ENCODE measurements at regions not wholly inside any gene's neighbourhood (a gene's known extent, or its start where the extent isn't known, plus 50 kb on each side); places are given as distances from the start of the nearest gene placed in this dataset.

- peak; percentile 1 for DNase-seq (ENCODE audit: low spot score)
These were observed 887.4 kb upstream of the EPHA6 start for GRCh38 chr3:95926904-95927501.

- no peak for DNase-seq (ENCODE audit: low spot score)
These were observed 880.2 kb upstream of the EPHA6 start for GRCh38 chr3:95934181-95934580.

- DNase-seq (ENCODE audit: low spot score), result no peak
These were observed 875.1 kb upstream of the EPHA6 start for GRCh38 chr3:95939235-95939809.

GRCh38 chr3:95965704-95966336, 848.6 kb upstream of the EPHA6 start:
- DNase-seq (ENCODE audit: low spot score), result no peak

- no peak for DNase-seq (ENCODE audit: low spot score)
These were observed 842.8 kb upstream of the EPHA6 start for GRCh38 chr3:95971573-95971972.

- DNase-seq (ENCODE audit: low spot score), result no peak
These were observed 820.1 kb upstream of the EPHA6 start for GRCh38 chr3:95994338-95994737.

- DNase-seq (ENCODE audit: low spot score), result no peak
These were observed 813.4 kb upstream of the EPHA6 start for GRCh38 chr3:96000966-96001365.

- no peak for DNase-seq (ENCODE audit: low spot score)
These were observed 806.7 kb upstream of the EPHA6 start for GRCh38 chr3:96007650-96008195.

GRCh38 chr3:96012939-96013338, 801.5 kb upstream of the EPHA6 start:
- peak; percentile 20 for DNase-seq (ENCODE audit: low spot score)

- no peak for DNase-seq (ENCODE audit: low spot score)
These were observed 796.8 kb upstream of the EPHA6 start for GRCh38 chr3:96017556-96017955.

- no peak for DNase-seq (ENCODE audit: low spot score)
These were observed 791.7 kb upstream of the EPHA6 start for GRCh38 chr3:96022676-96023075.

GRCh38 chr3:96027718-96028117, 786.7 kb upstream of the EPHA6 start:
- no peak for DNase-seq (ENCODE audit: low spot score)

GRCh38 chr3:96039632-96040031, 774.8 kb upstream of the EPHA6 start:
- no peak for DNase-seq (ENCODE audit: low spot score)

GRCh38 chr3:96059301-96059700, 755.1 kb upstream of the EPHA6 start:
- no peak for DNase-seq (ENCODE audit: low spot score)

- DNase-seq (ENCODE audit: low spot score), result no peak
These were observed 745.3 kb upstream of the EPHA6 start for GRCh38 chr3:96069065-96069464.

GRCh38 chr3:96070678-96071077, 743.7 kb upstream of the EPHA6 start:
- no peak for DNase-seq (ENCODE audit: low spot score)

GRCh38 chr3:96071097-96071496, 743.3 kb upstream of the EPHA6 start:
- no peak for DNase-seq (ENCODE audit: low spot score)

GRCh38 chr3:96072226-96072625, 742.2 kb upstream of the EPHA6 start:
- no peak for DNase-seq (ENCODE audit: low spot score)

GRCh38 chr3:96083610-96084009, 730.8 kb upstream of the EPHA6 start:
- no peak for DNase-seq (ENCODE audit: low spot score)

- no peak for DNase-seq (ENCODE audit: low spot score)
These were observed 728.4 kb upstream of the EPHA6 start for GRCh38 chr3:96086018-96086417.

GRCh38 chr3:96101006-96101560, 713.3 kb upstream of the EPHA6 start:
- DNase-seq (ENCODE audit: low spot score), result no peak

GRCh38 chr3:96106701-96107100, 707.7 kb upstream of the EPHA6 start:
- no peak for DNase-seq (ENCODE audit: low spot score)
